ENCODE measurements at regions not wholly inside any gene's neighbourhood (a gene's known extent, or its start where the extent isn't known, plus 50 kb on each side); places are given as distances from the start of the nearest gene placed in this dataset.

- H3K27ac ChIP-seq (ENCODE audit: low read depth, low read length), result no peak overlapping the region
- H3K36me3 ChIP-seq (ENCODE audit: insufficient read depth, low read length), result no peaks in the 10 kb centered on the region
- H2AFZ ChIP-seq (ENCODE audit: low read length, unreplicated experiment), result no peak overlapping the region
- H3K4me1 ChIP-seq (ENCODE audit: control insufficient read depth, insufficient read depth, low read length, unreplicated experiment), result no peaks in the 10 kb centered on the region
- no peaks in the 10 kb centered on the region for H3K27me3 ChIP-seq (ENCODE audit: insufficient read depth, low read length)
- H3K79me2 ChIP-seq (ENCODE audit: control insufficient read depth, insufficient read depth, low read length, unreplicated experiment), result no peaks in the 10 kb centered on the region
- no peak overlapping the region for H3K4me3 ChIP-seq (ENCODE audit: low read depth, low read length)
Observed at GRCh38 chr2:226310146-226310545, 489.5 kb downstream of the IRS1 start.

- Histone ChIP-seq H3K4me1 (ENCODE audit: control insufficient read depth, insufficient read depth, low read length, unreplicated experiment) (no peaks in the 10 kb centered on the region), H3K4me3 (ENCODE audit: low read depth, low read length) (no peak overlapping the region), H3K27ac (ENCODE audit: low read depth, low read length) (no peak overlapping the region)
Observed at GRCh38 chr2:226308986-226309385, 490.6 kb downstream of the IRS1 start.

GRCh38 chr2:226308323-226308680 is 491.3 kb downstream of the IRS1 start:
- Histone ChIP-seq H2AFZ (ENCODE audit: low read length, unreplicated experiment) (no peak overlapping the region), H3K27ac (ENCODE audit: low read depth, low read length) (no peak overlapping the region), H3K36me3 (ENCODE audit: insufficient read depth, low read length) (no peaks in the 10 kb centered on the region), H3K4me1 (ENCODE audit: control insufficient read depth, insufficient read depth, low read length, unreplicated experiment) (no peaks in the 10 kb centered on the region), H3K4me3 (ENCODE audit: low read depth, low read length) (no peak overlapping the region), H3K79me2 (ENCODE audit: control insufficient read depth, insufficient read depth, low read length, unreplicated experiment) (no peaks in the 10 kb centered on the region), H3K27me3 (ENCODE audit: insufficient read depth, low read length) (no peaks in the 10 kb centered on the region)

More at GRCh38 chr2:226308986-226309385, 490.6 kb downstream of the IRS1 start:
- H3K27me3 ChIP-seq (ENCODE audit: insufficient read depth, low read length), result no peaks in the 10 kb centered on the region
- no peaks in the 10 kb centered on the region for H3K79me2 ChIP-seq (ENCODE audit: control insufficient read depth, insufficient read depth, low read length, unreplicated experiment)
- no peak overlapping the region for H2AFZ ChIP-seq (ENCODE audit: low read length, unreplicated experiment)
- H3K36me3 ChIP-seq (ENCODE audit: insufficient read depth, low read length), result no peaks in the 10 kb centered on the region

GRCh38 chr2:226307487-226308322 is 491.9 kb downstream of the IRS1 start:
- Histone ChIP-seq H3K4me1 (ENCODE audit: control insufficient read depth, insufficient read depth, low read length, unreplicated experiment) (no peaks in the 10 kb centered on the region), H2AFZ (ENCODE audit: low read length, unreplicated experiment) (no peak overlapping the region), H3K79me2 (ENCODE audit: control insufficient read depth, insufficient read depth, low read length, unreplicated experiment) (no peaks in the 10 kb centered on the region), H3K27ac (ENCODE audit: low read depth, low read length) (no peak overlapping the region), H3K27me3 (ENCODE audit: insufficient read depth, low read length) (no peaks in the 10 kb centered on the region), H3K36me3 (ENCODE audit: insufficient read depth, low read length) (no peaks in the 10 kb centered on the region), H3K4me3 (ENCODE audit: low read depth, low read length) (no peak overlapping the region)

GRCh38 chr2:226306969-226307368 is 492.7 kb downstream of the IRS1 start:
- H3K4me3 ChIP-seq (ENCODE audit: low read depth, low read length), result no peak overlapping the region
- H3K27me3 ChIP-seq (ENCODE audit: insufficient read depth, low read length), result no peaks in the 10 kb centered on the region
- H2AFZ ChIP-seq (ENCODE audit: low read length, unreplicated experiment), result no peak overlapping the region
- no peaks in the 10 kb centered on the region for H3K36me3 ChIP-seq (ENCODE audit: insufficient read depth, low read length)
- H3K79me2 ChIP-seq (ENCODE audit: control insufficient read depth, insufficient read depth, low read length, unreplicated experiment), result no peaks in the 10 kb centered on the region
- no peaks in the 10 kb centered on the region for H3K4me1 ChIP-seq (ENCODE audit: control insufficient read depth, insufficient read depth, low read length, unreplicated experiment)
- H3K27ac ChIP-seq (ENCODE audit: low read depth, low read length), result no peak overlapping the region

GRCh38 chr2:226304308-226304707 is 495.3 kb downstream of the IRS1 start:
- H3K27ac ChIP-seq (ENCODE audit: low read depth, low read length), result no peak overlapping the region
- no peaks in the 10 kb centered on the region for H3K4me1 ChIP-seq (ENCODE audit: control insufficient read depth, insufficient read depth, low read length, unreplicated experiment)
- no peaks in the 10 kb centered on the region for H3K27me3 ChIP-seq (ENCODE audit: insufficient read depth, low read length)
- no peak overlapping the region for H3K4me3 ChIP-seq (ENCODE audit: low read depth, low read length)
- no peak overlapping the region for H2AFZ ChIP-seq (ENCODE audit: low read length, unreplicated experiment)
- H3K79me2 ChIP-seq (ENCODE audit: control insufficient read depth, insufficient read depth, low read length, unreplicated experiment), result no peaks in the 10 kb centered on the region
- H3K36me3 ChIP-seq (ENCODE audit: insufficient read depth, low read length), result no peaks in the 10 kb centered on the region

GRCh38 chr2:226303707-226304106 is 495.9 kb downstream of the IRS1 start:
- Histone ChIP-seq H3K27ac (ENCODE audit: low read depth, low read length) (no peak overlapping the region), H3K79me2 (ENCODE audit: control insufficient read depth, insufficient read depth, low read length, unreplicated experiment) (no peaks in the 10 kb centered on the region), H2AFZ (ENCODE audit: low read length, unreplicated experiment) (no peak overlapping the region), H3K4me1 (ENCODE audit: control insufficient read depth, insufficient read depth, low read length, unreplicated experiment) (no peaks in the 10 kb centered on the region), H3K4me3 (ENCODE audit: low read depth, low read length) (no peak overlapping the region), H3K27me3 (ENCODE audit: insufficient read depth, low read length) (no peaks in the 10 kb centered on the region), H3K36me3 (ENCODE audit: insufficient read depth, low read length) (no peaks in the 10 kb centered on the region)

GRCh38 chr2:226300196-226300886 is 499.3 kb downstream of the IRS1 start:
- H3K79me2 ChIP-seq (ENCODE audit: control insufficient read depth, insufficient read depth, low read length, unreplicated experiment), result no peaks in the 10 kb centered on the region
- H3K4me1 ChIP-seq (ENCODE audit: control insufficient read depth, insufficient read depth, low read length, unreplicated experiment), result no peaks in the 10 kb centered on the region
- H2AFZ ChIP-seq (ENCODE audit: low read length, unreplicated experiment), result no peak overlapping the region
- H3K4me3 ChIP-seq (ENCODE audit: low read depth, low read length), result no peak overlapping the region
- H3K27me3 ChIP-seq (ENCODE audit: insufficient read depth, low read length), result no peaks in the 10 kb centered on the region
- no peaks in the 10 kb centered on the region for H3K36me3 ChIP-seq (ENCODE audit: insufficient read depth, low read length)
- H3K27ac ChIP-seq (ENCODE audit: low read depth, low read length), result no peak overlapping the region

GRCh38 chr2:226299771-226300170 is 499.8 kb downstream of the IRS1 start:
- Histone ChIP-seq H3K4me3 (ENCODE audit: low read depth, low read length) (no peak overlapping the region), H2AFZ (ENCODE audit: low read length, unreplicated experiment) (no peak overlapping the region), H3K27me3 (ENCODE audit: insufficient read depth, low read length) (no peaks in the 10 kb centered on the region), H3K4me1 (ENCODE audit: control insufficient read depth, insufficient read depth, low read length, unreplicated experiment) (no peaks in the 10 kb centered on the region), H3K27ac (ENCODE audit: low read depth, low read length) (no peak overlapping the region), H3K79me2 (ENCODE audit: control insufficient read depth, insufficient read depth, low read length, unreplicated experiment) (no peaks in the 10 kb centered on the region), H3K36me3 (ENCODE audit: insufficient read depth, low read length) (no peaks in the 10 kb centered on the region)

GRCh38 chr2:226295681-226296080 is 503.9 kb downstream of the IRS1 start:
- Histone ChIP-seq H3K27ac (ENCODE audit: low read depth, low read length) (no peak overlapping the region), H3K27me3 (ENCODE audit: insufficient read depth, low read length) (no peaks in the 10 kb centered on the region), H3K4me3 (ENCODE audit: low read depth, low read length) (no peak overlapping the region), H3K4me1 (ENCODE audit: control insufficient read depth, insufficient read depth, low read length, unreplicated experiment) (no peaks in the 10 kb centered on the region), H3K36me3 (ENCODE audit: insufficient read depth, low read length) (0 out of 2 replicates have a peak, but pooled peaks cover 5% of the 10 kb centered on the region), H2AFZ (ENCODE audit: low read length, unreplicated experiment) (no peak overlapping the region), H3K79me2 (ENCODE audit: control insufficient read depth, insufficient read depth, low read length, unreplicated experiment) (no peaks in the 10 kb centered on the region)

- H3K79me2 ChIP-seq (ENCODE audit: control insufficient read depth, insufficient read depth, low read length, unreplicated experiment), result no peaks in the 10 kb centered on the region
- no peaks in the 10 kb centered on the region for H3K27me3 ChIP-seq (ENCODE audit: insufficient read depth, low read length)
- 0 out of 2 replicates have a peak, but pooled peaks cover 5% of the 10 kb centered on the region for H3K36me3 ChIP-seq (ENCODE audit: insufficient read depth, low read length)
- H3K27ac ChIP-seq (ENCODE audit: low read depth, low read length), result no peak overlapping the region
- H2AFZ ChIP-seq (ENCODE audit: low read length, unreplicated experiment), result no peak overlapping the region
- H3K4me1 ChIP-seq (ENCODE audit: control insufficient read depth, insufficient read depth, low read length, unreplicated experiment), result no peaks in the 10 kb centered on the region
- no peak overlapping the region for H3K4me3 ChIP-seq (ENCODE audit: low read depth, low read length)
Observed at GRCh38 chr2:226295123-226295522, 504.5 kb downstream of the IRS1 start.
